Lung (tissue), 11 donors: ENCODE measurements at regions not wholly inside any gene's neighbourhood (a gene's known extent, or its start where the extent isn't known, plus 50 kb on each side); places are given as distances from the start of the nearest gene placed in this dataset.

Experiments used
- ATAC-seq: fragments of 200-7000 bp; cut with Tn5 transposase; one replicate; pipeline ENCODE4 v1.9.1; 2020; ENCODE audit warnings: moderate number of reproducible peaks; ENCODE audit not compliant: insufficient read depth, low FRiP score
- DNase-seq, 3 donors: peaks; one replicate each; pipeline ENCODE4 v3.0.0-alpha.2; 2013 to 2017
- H3K27ac ChIP-seq, 2 donors: one replicate each; pipeline ENCODE4 v1.5.1; 2013; ENCODE audit warnings: mild to moderate bottlenecking in 2 of 2, moderate library complexity in 2 of 2, control low read depth in 1 of 2, inconsistent platforms in 1 of 2, low read depth in 1 of 2, low read length in 1 of 2
- H3K27me3 ChIP-seq, 3 donors: one replicate each; pipeline ENCODE4 v1.5.1; 2013; ENCODE audit warnings: low read length in 2 of 3; ENCODE audit not compliant: control insufficient read depth in 3 of 3, insufficient read depth in 3 of 3
- H3K36me3 ChIP-seq, 4 donors: one replicate each; pipeline ENCODE4 v1.5.1; 2013; ENCODE audit warnings: low read length in 4 of 4, mild to moderate bottlenecking in 1 of 4, moderate library complexity in 1 of 4; ENCODE audit not compliant: control insufficient read depth in 4 of 4, insufficient read depth in 4 of 4
- H3K4me1 ChIP-seq, 5 donors: one replicate each; pipeline ENCODE4 v1.5.1; 2013; ENCODE audit warnings: low read length in 5 of 5, mild to moderate bottlenecking in 2 of 5, moderate library complexity in 1 of 5; ENCODE audit not compliant: control insufficient read depth in 5 of 5, insufficient read depth in 5 of 5
- H3K4me3 ChIP-seq: one replicate; pipeline ENCODE4 v1.5.1; 2013; ENCODE audit warnings: mild to moderate bottlenecking, control low read depth, moderate library complexity
- H3K9ac ChIP-seq, 2 donors: one replicate each; pipeline ENCODE4 v1.5.1; 2013; ENCODE audit warnings: low read length in 2 of 2, control low read depth in 1 of 2; ENCODE audit not compliant: insufficient read depth in 1 of 2
- H3K9me3 ChIP-seq, 4 donors: one replicate each; pipeline ENCODE4 v1.5.1; 2013; ENCODE audit warnings: low read length in 3 of 4, mild to moderate bottlenecking in 1 of 4, moderate library complexity in 1 of 4; ENCODE audit not compliant: control insufficient read depth in 4 of 4, insufficient read depth in 3 of 4
- CTCF ChIP-seq: IDR thresholded peaks from 2 replicates; pipeline ENCODE4 v1.5.1; 2012; ENCODE audit warnings: mild to moderate bottlenecking; ENCODE audit errors: control extremely low read depth, extremely low read depth
- WGBS, 2 donors: extraction: QIAGEN DNeasy Blood & Tissue Kit; methylation state at CpG; one replicate each; pipeline ENCODE4 v1.1.7; 2013; 5-methylcytosine and 5-hydroxymethylcytosine counted together
- donor health status: control.
- donor health status: control.
- donor health status: Bipolar disorder and iron deficiency.
- donor health status: healthy.
- donor health status: DM: yes; HTN: yes; CAD: no.

GRCh38 chr16:58937661-58938060 lies 203.5 kb upstream of the GOT2 start:
- Histone ChIP-seq H3K4me1 (peaks cover 0 to 10% (median 0%) of the 10 kb centered on the region in 5 donors), H3K27ac (no peak overlapping the region), H3K27me3 (no peaks in the 10 kb centered on the region), H3K9ac (no peak overlapping the region), H3K36me3 (no peaks in the 10 kb centered on the region), H3K9me3 (no peaks in the 10 kb centered on the region), H3K4me3 (no peak overlapping the region)
- no peak for ATAC-seq
- 39 to 61% methylated on average over 5 of the region's 5 CpGs for WGBS, 2 donors
- no peak for DNase-seq
- TF ChIP-seq CTCF: no peak

GRCh38 chr16:58933186-58933585 lies 199.1 kb upstream of the GOT2 start:
- H3K27me3 ChIP-seq: no peaks in the 10 kb centered on the region
- 86 to 89% methylated on average over 3 of the region's 3 CpGs for WGBS, 2 donors
- no peaks in the 10 kb centered on the region for H3K9me3 ChIP-seq
- no peak overlapping the region for H3K4me3 ChIP-seq
- no peaks in the 10 kb centered on the region for H3K36me3 ChIP-seq
- H3K27ac ChIP-seq: no peak overlapping the region
- DNase-seq (no peak), ATAC-seq (no peak)
- H3K4me1 ChIP-seq: peaks cover 0 to 4% (median 0%) of the 10 kb centered on the region in 5 donors
- TF ChIP-seq CTCF: no peak
- no peak overlapping the region for H3K9ac ChIP-seq

GRCh38 chr16:58931436-58931835 lies 197.3 kb upstream of the GOT2 start:
- ATAC-seq (no peak), DNase-seq (no peak)
- Histone ChIP-seq H3K27ac (no peak overlapping the region), H3K27me3 (no peaks in the 10 kb centered on the region), H3K9me3 (no peaks in the 10 kb centered on the region), H3K9ac (no peak overlapping the region), H3K4me3 (no peak overlapping the region), H3K4me1 (no peaks in the 10 kb centered on the region), H3K36me3 (no peaks in the 10 kb centered on the region)
- no peak for TF ChIP-seq CTCF
- 79 to 81% methylated on average over 4 of the region's 4 CpGs for WGBS, 2 donors

GRCh38 chr16:58923094-58923493 lies 189.0 kb upstream of the GOT2 start:
- Histone ChIP-seq H3K4me3 (no peak overlapping the region), H3K36me3 (no peaks in the 10 kb centered on the region), H3K4me1 (no peaks in the 10 kb centered on the region), H3K27me3 (no peaks in the 10 kb centered on the region), H3K9me3 (peaks cover 0 to 4% (median 0%) of the 10 kb centered on the region in 4 donors), H3K27ac (no peak overlapping the region), H3K9ac (no peak overlapping the region)
- DNase-seq (no peak), ATAC-seq (no peak)
- WGBS, 2 donors: 93 to 99% methylated on average over 2 of the region's 2 CpGs
- no peak for TF ChIP-seq CTCF
